Mesenchymal stem cell (in vitro differentiated cells and primary cell): ENCODE measurements at regions not wholly inside any gene's neighbourhood (a gene's known extent, or its start where the extent isn't known, plus 50 kb on each side); places are given as distances from the start of the nearest gene placed in this dataset.

Experiments used
- DNase-seq: peaks from one replicate; pipeline ENCODE4 v3.0.0-alpha.2; 2013
- H2AFZ ChIP-seq: one replicate; pipeline ENCODE4 v1.6.1; 2013; ENCODE audit warnings: low read depth, mild to moderate bottlenecking, control low read depth, inconsistent platforms, low read length, moderate library complexity
- H2AK5ac ChIP-seq: 2 replicates; pipeline ENCODE4 v1.6.1; 2013; ENCODE audit warnings: low read length, moderate library complexity, mild to moderate bottlenecking, inconsistent platforms; ENCODE audit not compliant: severe bottlenecking
- H2BK120ac ChIP-seq: one replicate; pipeline ENCODE4 v1.6.1; 2013; ENCODE audit warnings: low read depth, mild to moderate bottlenecking, inconsistent platforms, low read length, moderate library complexity
- H2BK12ac ChIP-seq, 2 experiments: one replicate each; pipeline ENCODE4 v1.6.1; 2013; ENCODE audit warnings: inconsistent platforms in 2 of 2, low read length in 2 of 2, mild to moderate bottlenecking in 2 of 2, moderate library complexity in 2 of 2, control low read depth in 1 of 2
- H2BK15ac ChIP-seq: one replicate; pipeline ENCODE4 v1.6.1; 2013; ENCODE audit warnings: mild to moderate bottlenecking, low read depth, inconsistent platforms; ENCODE audit not compliant: poor library complexity, severe bottlenecking
- H2BK5ac ChIP-seq: 2 replicates; pipeline ENCODE4 v1.6.1; 2013; ENCODE audit warnings: low read depth, mild to moderate bottlenecking, low read length, control low read depth, inconsistent platforms; ENCODE audit not compliant: poor library complexity, severe bottlenecking
- H3K14ac ChIP-seq, 2 experiments: one replicate each; pipeline ENCODE4 v1.6.1; 2013; ENCODE audit warnings: inconsistent platforms in 2 of 2, low read length in 2 of 2, control low read depth in 1 of 2, mild to moderate bottlenecking in 1 of 2, moderate library complexity in 1 of 2
- H3K18ac ChIP-seq, 2 experiments: one replicate each; pipeline ENCODE4 v1.6.1; 2013; ENCODE audit warnings: inconsistent platforms in 2 of 2, low read length in 2 of 2, control low read depth in 1 of 2, low read depth in 1 of 2, mild to moderate bottlenecking in 1 of 2
- H3K23ac ChIP-seq, 2 experiments: one replicate each; pipeline ENCODE4 v1.6.1; 2013; ENCODE audit warnings: inconsistent platforms in 2 of 2, low read length in 2 of 2, mild to moderate bottlenecking in 2 of 2, moderate library complexity in 2 of 2, control low read depth in 1 of 2
- H3K27ac ChIP-seq: 2 replicates; pipeline ENCODE4 v1.5.1; 2013; ENCODE audit warnings: mild to moderate bottlenecking, moderate library complexity, low read length, control low read depth, inconsistent platforms; ENCODE audit not compliant: poor library complexity, severe bottlenecking
- H3K27me3 ChIP-seq, 2 experiments: 2 replicates each; pipeline versions ENCODE4 v1.6.1 to v1.7.0; 2013; ENCODE audit warnings: low read length in 2 of 2, mild to moderate bottlenecking in 2 of 2, moderate library complexity in 2 of 2, control low read depth in 1 of 2, inconsistent platforms in 1 of 2; ENCODE audit not compliant: control insufficient read depth in 1 of 2, insufficient read depth in 1 of 2
- H3K36me3 ChIP-seq, 2 experiments: 2 replicates each; pipeline versions ENCODE4 v1.6.1 to v1.7.0; 2013; ENCODE audit warnings: low read length in 2 of 2, control low read depth in 1 of 2, inconsistent platforms in 1 of 2, low read depth in 1 of 2, mild to moderate bottlenecking in 1 of 2; ENCODE audit not compliant: insufficient read depth in 2 of 2, control insufficient read depth in 1 of 2
- H3K4ac ChIP-seq, 2 experiments: one replicate each; pipeline ENCODE4 v1.6.1; 2013; ENCODE audit warnings: inconsistent platforms in 2 of 2, low read length in 2 of 2, mild to moderate bottlenecking in 2 of 2, moderate library complexity in 2 of 2, control low read depth in 1 of 2, low read depth in 1 of 2
- H3K4me1 ChIP-seq: 2 replicates; pipeline ENCODE4 v1.6.1; 2013; ENCODE audit warnings: low read depth, low read length, control low read depth; ENCODE audit not compliant: control insufficient read depth, insufficient read depth
- H3K4me2 ChIP-seq: 2 replicates; pipeline ENCODE4 v1.6.1; 2013; ENCODE audit warnings: low read length, mild to moderate bottlenecking, inconsistent platforms; ENCODE audit not compliant: poor library complexity, severe bottlenecking
- H3K4me3 ChIP-seq, 2 experiments: 2 replicates each; pipeline versions ENCODE4 v1.5.1 to v1.7.0; 2013; ENCODE audit warnings: low read length in 2 of 2, mild to moderate bottlenecking in 2 of 2, control low read depth in 1 of 2, low read depth in 1 of 2; ENCODE audit not compliant: insufficient read depth in 1 of 2
- H3K79me1 ChIP-seq: replicated peaks from 2 replicates; pipeline ENCODE4 v1.6.1; 2013; ENCODE audit warnings: mild to moderate bottlenecking, control low read depth, low read length, inconsistent platforms; ENCODE audit not compliant: poor library complexity, severe bottlenecking
- H3K9ac ChIP-seq: 2 replicates; pipeline ENCODE4 v1.7.0; 2013; ENCODE audit warnings: mild to moderate bottlenecking, low read length, moderate library complexity
- H3K9me3 ChIP-seq: 2 replicates; pipeline ENCODE4 v1.7.0; 2013; ENCODE audit warnings: mild to moderate bottlenecking, low read length; ENCODE audit not compliant: control insufficient read depth
- H4K8ac ChIP-seq: one replicate; pipeline ENCODE4 v1.6.1; 2013; ENCODE audit warnings: inconsistent platforms, mild to moderate bottlenecking, low read length, moderate library complexity
- H4K91ac ChIP-seq: one replicate; pipeline ENCODE4 v1.6.1; 2013; ENCODE audit warnings: mild to moderate bottlenecking, low read length, inconsistent platforms
- WGBS: methylation state at CpG from one replicate; pipeline ENCODE4 v1.1.7; 2013; ENCODE audit warnings: mixed read lengths; 5-methylcytosine and 5-hydroxymethylcytosine counted together

GRCh38 chr6:44576132-44576631 is 188.7 kb downstream of the CDC5L start:
- H2BK120ac ChIP-seq: no peak overlapping the region
- no CpG with 5 or more reads among the region's 1 CpG for WGBS
- no peak overlapping the region for H3K9ac ChIP-seq
- no peak for DNase-seq
- no peak overlapping the region for H3K27ac ChIP-seq
- H3K27me3 ChIP-seq: peaks cover 5 to 35% of the 10 kb centered on the region in 2 experiments
- no peak overlapping the region for H4K8ac ChIP-seq
- H3K4me3 ChIP-seq: no peak overlapping the region
- no peaks in the 10 kb centered on the region for H3K79me1 ChIP-seq
- H3K18ac ChIP-seq: no peak overlapping the region
- H3K23ac ChIP-seq: no peak overlapping the region
- H4K91ac ChIP-seq: no peak overlapping the region
- no peak overlapping the region for H2AFZ ChIP-seq
- H2BK5ac ChIP-seq: no peak overlapping the region
- no peak overlapping the region for H2BK12ac ChIP-seq
- no peak overlapping the region for H3K4me2 ChIP-seq
- H3K4me1 ChIP-seq: peaks cover 2% of the 10 kb centered on the region
- no peak overlapping the region for H2AK5ac ChIP-seq
- H3K14ac ChIP-seq: no peak overlapping the region
- no peak overlapping the region for H2BK15ac ChIP-seq
- no peaks in the 10 kb centered on the region for H3K36me3 ChIP-seq
- H3K9me3 ChIP-seq: no peaks in the 10 kb centered on the region
- no peak overlapping the region for H3K4ac ChIP-seq

GRCh38 chr6:44580901-44581300 is 193.4 kb downstream of the CDC5L start:
- H3K36me3 ChIP-seq: no peaks in the 10 kb centered on the region
- no peak overlapping the region for H3K18ac ChIP-seq

GRCh38 chr6:44582930-44583329 is 195.4 kb downstream of the CDC5L start:
- WGBS: no CpG with 5 or more reads among the region's 1 CpG
- peaks cover 2% of the 10 kb centered on the region for H3K4me1 ChIP-seq
- no peak overlapping the region for H3K9ac ChIP-seq

More at GRCh38 chr6:44580901-44581300, 193.4 kb downstream of the CDC5L start:
- H2AFZ ChIP-seq: no peak overlapping the region
- H3K4me2 ChIP-seq: no peak overlapping the region
- H3K4me3 ChIP-seq: no peak overlapping the region
- no peak overlapping the region for H2BK15ac ChIP-seq
- no peak overlapping the region for H3K4ac ChIP-seq
- H3K79me1 ChIP-seq: no peaks in the 10 kb centered on the region
- H2BK120ac ChIP-seq: no peak overlapping the region
- H3K9ac ChIP-seq: no peak overlapping the region
- H3K27me3 ChIP-seq: peaks cover 0 to 24% of the 10 kb centered on the region in 2 experiments
- no peak overlapping the region for H3K23ac ChIP-seq
- no peak overlapping the region for H4K91ac ChIP-seq
- H2BK12ac ChIP-seq: no peak overlapping the region
- no peak overlapping the region for H2AK5ac ChIP-seq
- H3K9me3 ChIP-seq: peaks cover 16% of the 10 kb centered on the region
- no peak overlapping the region for H3K14ac ChIP-seq
- H2BK5ac ChIP-seq: no peak overlapping the region
- DNase-seq: no peak
- WGBS: 61% methylated on average over 5 of the region's 5 CpGs
- peaks cover 2% of the 10 kb centered on the region for H3K4me1 ChIP-seq
- no peak overlapping the region for H4K8ac ChIP-seq
- H3K27ac ChIP-seq: peak overlapping the region; percentile 30

DNA sequence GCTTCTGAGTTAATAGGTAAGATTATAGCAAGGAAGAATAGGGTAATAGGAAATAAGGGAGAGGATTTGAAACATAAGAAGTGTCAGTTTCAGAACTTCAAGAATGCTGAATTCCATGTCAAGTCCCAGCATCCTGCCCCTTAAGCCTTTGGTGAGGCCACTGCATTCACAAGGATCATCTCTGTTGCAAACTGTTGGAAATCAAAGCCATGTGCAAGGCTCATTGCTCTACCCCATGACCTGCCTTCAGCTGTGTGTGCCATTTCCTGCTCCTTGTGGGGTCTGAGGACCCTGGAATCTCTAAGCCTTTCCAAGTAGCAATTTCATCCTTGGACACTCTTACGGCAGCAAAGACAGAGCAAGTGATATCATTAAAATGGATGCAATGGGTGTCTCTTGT is 203.0 kb downstream of the CDC5L start:
- DNase-seq: no peak
- Histone ChIP-seq H2BK12ac (no peak overlapping the region), H2AFZ (no peak overlapping the region), H3K4me1 (peaks cover 8% of the 10 kb centered on the region), H4K8ac (no peak overlapping the region), H2AK5ac (no peak overlapping the region), H3K9ac (no peak overlapping the region), H2BK15ac (no peak overlapping the region), H3K79me1 (no peaks in the 10 kb centered on the region), H3K36me3 (no peaks in the 10 kb centered on the region), H2BK120ac (no peak overlapping the region), H3K23ac (no peak overlapping the region), H3K4me2 (no peak overlapping the region), H3K9me3 (no peaks in the 10 kb centered on the region), H4K91ac (no peak overlapping the region), H2BK5ac (no peak overlapping the region), H3K14ac (no peak overlapping the region), H3K27me3 (peaks cover 0 to 14% of the 10 kb centered on the region in 2 experiments), H3K4ac (no peak overlapping the region), H3K18ac (no peak overlapping the region), H3K4me3 (no peak overlapping the region), H3K27ac (no peak overlapping the region)
- WGBS: no CpG with 5 or more reads among the region's 1 CpG

More at GRCh38 chr6:44582930-44583329, 195.4 kb downstream of the CDC5L start:
- Histone ChIP-seq H3K14ac (no peak overlapping the region), H2BK5ac (no peak overlapping the region), H3K79me1 (no peaks in the 10 kb centered on the region), H3K4me3 (no peak overlapping the region), H2AFZ (no peak overlapping the region), H3K36me3 (no peaks in the 10 kb centered on the region), H3K4me2 (no peak overlapping the region), H3K27me3 (peaks cover 0 to 15% of the 10 kb centered on the region in 2 experiments), H2AK5ac (no peak overlapping the region), H4K8ac (no peak overlapping the region), H2BK120ac (no peak overlapping the region), H3K27ac (no peak overlapping the region), H3K23ac (no peak overlapping the region), H2BK15ac (no peak overlapping the region), H3K4ac (no peak overlapping the region), H2BK12ac (no peak overlapping the region), H3K9me3 (peaks cover 16% of the 10 kb centered on the region), H4K91ac (no peak overlapping the region), H3K18ac (no peak overlapping the region)
- DNase-seq: no peak
